Spleen (tissue), 3 donors: ENCODE measurements at regions not wholly inside any gene's neighbourhood (a gene's known extent, or its start where the extent isn't known, plus 50 kb on each side); places are given as distances from the start of the nearest gene placed in this dataset.

ENCODE experiments used
- POLR2A ChIP-seq, 3 donors: fragments of 450-650 bp; IDR thresholded peaks; one replicate each; pipeline ENCODE4 v1.5.1; 2017; ENCODE audit warnings: antibody characterized with exemption in 3 of 3, mild to moderate bottlenecking in 1 of 3
- POLR2AphosphoS5 ChIP-seq, 3 donors: sonication (generic); formaldehyde crosslinking; IDR thresholded peaks; one replicate each; pipeline ENCODE4 v1.5.1; 2017; ENCODE audit warnings: antibody characterized with exemption in 3 of 3

DNA sequence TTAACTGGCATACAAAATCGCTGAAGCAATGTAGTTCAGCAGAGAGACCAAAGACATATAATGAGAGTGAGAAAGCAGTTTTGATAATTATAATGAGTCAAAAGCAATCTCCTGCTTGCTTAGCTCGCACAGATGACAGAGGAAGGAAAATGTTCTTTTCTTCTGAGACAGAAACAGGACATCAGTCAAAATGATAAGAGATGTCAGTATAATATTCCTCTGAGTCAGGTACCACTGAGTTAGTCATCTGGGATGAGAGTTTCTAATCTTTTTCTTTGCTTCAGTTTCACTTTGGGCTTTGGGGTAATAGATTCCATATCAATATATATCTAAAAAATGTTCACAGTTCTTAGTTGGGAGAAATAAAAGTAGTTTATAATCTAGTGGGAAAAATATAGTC lies 387.2 kb downstream of the PCDH7 start:
- no peak for TF ChIP-seq POLR2AphosphoS5 (IDR thresholded peaks at IDR 0.05)
- no peak for TF ChIP-seq POLR2A (IDR thresholded peaks at IDR 0.05)
